ENCODE measurements at regions not wholly inside any gene's neighbourhood (a gene's known extent, or its start where the extent isn't known, plus 50 kb on each side); places are given as distances from the start of the nearest gene placed in this dataset.

- no peak for DNase-seq
- Mint-ChIP-seq H3K36me3 (ENCODE audit: low read depth) (no peaks in the 10 kb centered on the region), H3K4me1 (ENCODE audit: low read depth) (no peaks in the 10 kb centered on the region), H3K4me3 (no peak overlapping the region), H3K27me3 (ENCODE audit: low read depth) (no peaks in the 10 kb centered on the region), H3K9me3 (ENCODE audit: insufficient read depth) (peaks cover 7% of the 10 kb centered on the region), H3K27ac (no peak overlapping the region)
- ChIA-PET CTCF (no interaction called here), POLR2A (no interaction called here)
- ATAC-seq, result no peak
Measured at GRCh38 chr3:80052271-80052670, 284.5 kb upstream of the ROBO1 start.

GRCh38 chr3:80051602-80051962, 283.8 kb upstream of the ROBO1 start:
- ATAC-seq (no peak), DNase-seq (no peak)
- POLR2A ChIA-PET, result no interaction called here
- Mint-ChIP-seq H3K4me1 (ENCODE audit: low read depth) (no peaks in the 10 kb centered on the region), H3K36me3 (ENCODE audit: low read depth) (no peaks in the 10 kb centered on the region), H3K27ac (no peak overlapping the region), H3K27me3 (ENCODE audit: low read depth) (no peaks in the 10 kb centered on the region), H3K9me3 (ENCODE audit: insufficient read depth) (peaks cover 7% of the 10 kb centered on the region), H3K4me3 (no peak overlapping the region)
- CTCF ChIA-PET, result no interaction called here

GRCh38 chr3:80050826-80051601, 283.2 kb upstream of the ROBO1 start:
- Mint-ChIP-seq H3K4me1 (ENCODE audit: low read depth) (no peaks in the 10 kb centered on the region), H3K36me3 (ENCODE audit: low read depth) (no peaks in the 10 kb centered on the region), H3K27me3 (ENCODE audit: low read depth) (no peaks in the 10 kb centered on the region), H3K9me3 (ENCODE audit: insufficient read depth) (peaks cover 7% of the 10 kb centered on the region), H3K27ac (no peak overlapping the region), H3K4me3 (no peak overlapping the region)
- ATAC-seq, result no peak
- ChIA-PET POLR2A (no interaction called here), CTCF (no interaction called here)
- DNase-seq, result no peak

GRCh38 chr3:80043226-80043625, 275.4 kb upstream of the ROBO1 start:
- Mint-ChIP-seq H3K4me1 (ENCODE audit: low read depth) (no peaks in the 10 kb centered on the region), H3K36me3 (ENCODE audit: low read depth) (no peaks in the 10 kb centered on the region), H3K9me3 (ENCODE audit: insufficient read depth) (peaks cover 9% of the 10 kb centered on the region), H3K27ac (no peak overlapping the region), H3K27me3 (ENCODE audit: low read depth) (no peaks in the 10 kb centered on the region), H3K4me3 (no peak overlapping the region)
- ATAC-seq (no peak), DNase-seq (no peak)
- CTCF ChIA-PET, result no interaction called here
- POLR2A ChIA-PET, result no interaction called here

GRCh38 chr3:80040067-80040466, 272.3 kb upstream of the ROBO1 start:
- Mint-ChIP-seq H3K9me3 (ENCODE audit: insufficient read depth) (peaks cover 13% of the 10 kb centered on the region), H3K4me3 (no peak overlapping the region), H3K27me3 (ENCODE audit: low read depth) (no peaks in the 10 kb centered on the region), H3K4me1 (ENCODE audit: low read depth) (no peaks in the 10 kb centered on the region), H3K36me3 (ENCODE audit: low read depth) (no peaks in the 10 kb centered on the region), H3K27ac (no peak overlapping the region)
- POLR2A ChIA-PET, result no interaction called here
- CTCF ChIA-PET, result no interaction called here
- DNase-seq (no peak), ATAC-seq (no peak)

- Mint-ChIP-seq H3K36me3 (ENCODE audit: low read depth) (no peaks in the 10 kb centered on the region), H3K4me3 (no peak overlapping the region), H3K27me3 (ENCODE audit: low read depth) (no peaks in the 10 kb centered on the region), H3K9me3 (ENCODE audit: insufficient read depth) (peaks cover 8% of the 10 kb centered on the region), H3K4me1 (ENCODE audit: low read depth) (no peaks in the 10 kb centered on the region), H3K27ac (no peak overlapping the region)
- ATAC-seq (no peak), DNase-seq (no peak)
- POLR2A ChIA-PET, result no interaction called here
- CTCF ChIA-PET, result no interaction called here
Measured at GRCh38 chr3:80036176-80036575, 268.4 kb upstream of the ROBO1 start.

- H3K4me3 Mint-ChIP-seq, result no peak overlapping the region
- no peaks in the 10 kb centered on the region for H3K27me3 Mint-ChIP-seq (ENCODE audit: low read depth)
- H3K36me3 Mint-ChIP-seq (ENCODE audit: low read depth), result no peaks in the 10 kb centered on the region
- H3K27ac Mint-ChIP-seq, result no peak overlapping the region
- POLR2A ChIA-PET, result no interaction called here
- H3K4me1 Mint-ChIP-seq (ENCODE audit: low read depth), result no peaks in the 10 kb centered on the region
- ATAC-seq (no peak), DNase-seq (no peak)
- H3K9me3 Mint-ChIP-seq (ENCODE audit: insufficient read depth), result peaks cover 8% of the 10 kb centered on the region
- CTCF ChIA-PET, result no interaction called here
Measured at GRCh38 chr3:80035021-80035420, 267.2 kb upstream of the ROBO1 start.

- ChIA-PET CTCF (no interaction called here), POLR2A (no interaction called here)
- DNase-seq (no peak), ATAC-seq (no peak)
- H3K27me3 Mint-ChIP-seq (ENCODE audit: low read depth), result no peaks in the 10 kb centered on the region
- H3K9me3 Mint-ChIP-seq (ENCODE audit: insufficient read depth), result peaks cover 9% of the 10 kb centered on the region
- no peak overlapping the region for H3K4me3 Mint-ChIP-seq
- H3K27ac Mint-ChIP-seq, result no peak overlapping the region
- no peaks in the 10 kb centered on the region for H3K36me3 Mint-ChIP-seq (ENCODE audit: low read depth)
- H3K4me1 Mint-ChIP-seq (ENCODE audit: low read depth), result no peaks in the 10 kb centered on the region
Measured at GRCh38 chr3:80023010-80023409, 255.2 kb upstream of the ROBO1 start.

- no peak for ATAC-seq
- Mint-ChIP-seq H3K27me3 (ENCODE audit: low read depth) (no peaks in the 10 kb centered on the region), H3K4me3 (no peak overlapping the region), H3K4me1 (ENCODE audit: low read depth) (no peaks in the 10 kb centered on the region), H3K9me3 (ENCODE audit: insufficient read depth) (peaks cover 5% of the 10 kb centered on the region), H3K27ac (no peak overlapping the region), H3K36me3 (ENCODE audit: low read depth) (no peaks in the 10 kb centered on the region)
- CTCF ChIA-PET, result no interaction called here
- POLR2A ChIA-PET, result no interaction called here
- DNase-seq, result no peak
Measured at GRCh38 chr3:80018375-80018774, 250.6 kb upstream of the ROBO1 start.

- POLR2A ChIA-PET, result no interaction called here
- H3K27ac Mint-ChIP-seq, result no peak overlapping the region
- DNase-seq, result no peak
- H3K27me3 Mint-ChIP-seq (ENCODE audit: low read depth), result no peaks in the 10 kb centered on the region
- no peak for ATAC-seq
- H3K9me3 Mint-ChIP-seq (ENCODE audit: insufficient read depth), result peaks cover 5% of the 10 kb centered on the region
- CTCF ChIA-PET, result no interaction called here
- no peaks in the 10 kb centered on the region for H3K36me3 Mint-ChIP-seq (ENCODE audit: low read depth)
- H3K4me1 Mint-ChIP-seq (ENCODE audit: low read depth), result no peaks in the 10 kb centered on the region
- H3K4me3 Mint-ChIP-seq, result no peak overlapping the region
Measured at GRCh38 chr3:80017369-80017768, 249.6 kb upstream of the ROBO1 start.

- POLR2A ChIA-PET, result no interaction called here
- H3K4me3 Mint-ChIP-seq, result no peak overlapping the region
Measured at GRCh38 chr3:80014576-80014975, 246.8 kb upstream of the ROBO1 start.

GRCh38 chr3:80010021-80010571, 242.3 kb upstream of the ROBO1 start:
- no peaks in the 10 kb centered on the region for H3K9me3 Mint-ChIP-seq (ENCODE audit: insufficient read depth)
- POLR2A ChIA-PET, result no interaction called here
- ATAC-seq, result no peak

More at GRCh38 chr3:80014576-80014975, 246.8 kb upstream of the ROBO1 start:
- Mint-ChIP-seq H3K9me3 (ENCODE audit: insufficient read depth) (no peaks in the 10 kb centered on the region), H3K27ac (no peak overlapping the region), H3K36me3 (ENCODE audit: low read depth) (no peaks in the 10 kb centered on the region), H3K27me3 (ENCODE audit: low read depth) (no peaks in the 10 kb centered on the region), H3K4me1 (ENCODE audit: low read depth) (no peaks in the 10 kb centered on the region)
- CTCF ChIA-PET, result no interaction called here
- ATAC-seq (no peak), DNase-seq (no peak)

GRCh38 chr3:80007522-80007921, 239.7 kb upstream of the ROBO1 start:
- no peaks in the 10 kb centered on the region for H3K4me1 Mint-ChIP-seq (ENCODE audit: low read depth)
- ATAC-seq (no peak), DNase-seq (no peak)
- H3K27ac Mint-ChIP-seq, result no peak overlapping the region
- no peaks in the 10 kb centered on the region for H3K36me3 Mint-ChIP-seq (ENCODE audit: low read depth)
- ChIA-PET CTCF (no interaction called here), POLR2A (no interaction called here)
- H3K9me3 Mint-ChIP-seq (ENCODE audit: insufficient read depth), result peaks cover 2% of the 10 kb centered on the region
- H3K27me3 Mint-ChIP-seq (ENCODE audit: low read depth), result no peaks in the 10 kb centered on the region
- no peak overlapping the region for H3K4me3 Mint-ChIP-seq

More at GRCh38 chr3:80010021-80010571, 242.3 kb upstream of the ROBO1 start:
- Mint-ChIP-seq H3K36me3 (ENCODE audit: low read depth) (no peaks in the 10 kb centered on the region), H3K27me3 (ENCODE audit: low read depth) (no peaks in the 10 kb centered on the region), H3K27ac (no peak overlapping the region), H3K4me3 (no peak overlapping the region), H3K4me1 (ENCODE audit: low read depth) (no peaks in the 10 kb centered on the region)
- DNase-seq, result no peak
- CTCF ChIA-PET, result no interaction called here
